PFSK-1 (cell line): ENCODE measurements at regions not wholly inside any gene's neighbourhood (a gene's known extent, or its start where the extent isn't known, plus 50 kb on each side); places are given as distances from the start of the nearest gene placed in this dataset.

ENCODE experiments used
- FOXP2 ChIP-seq: optimal IDR thresholded peaks from 2 replicates; pipeline ENCODE3; 2011; ENCODE audit warnings: borderline replicate concordance, control low read depth, inconsistent platforms; ENCODE audit not compliant: insufficient read depth; ENCODE audit errors: extremely low read length, extremely low read depth
- TAF1 ChIP-seq: IDR thresholded peaks from 2 replicates; pipeline ENCODE4 v1.6.1; 2012; ENCODE audit warnings: low read length, control low read depth, borderline replicate concordance; ENCODE audit not compliant: insufficient read depth
- TF ChIP-seq, protein P1 (sequence below), 2 experiments: IDR thresholded peaks; 2 replicates each; pipeline versions ENCODE4 v1.6.1 to v1.8.0; 2011 to 2012; ENCODE audit warnings: low read depth in 2 of 2, low read length in 2 of 2, control low read depth in 1 of 2, inconsistent platforms in 1 of 2, mild to moderate bottlenecking in 1 of 2, moderate library complexity in 1 of 2; ENCODE audit not compliant: insufficient read depth in 1 of 2

- TF ChIP-seq TAF1 (no peak), FOXP2 (no peak)
- TF ChIP-seq, protein P1, sequence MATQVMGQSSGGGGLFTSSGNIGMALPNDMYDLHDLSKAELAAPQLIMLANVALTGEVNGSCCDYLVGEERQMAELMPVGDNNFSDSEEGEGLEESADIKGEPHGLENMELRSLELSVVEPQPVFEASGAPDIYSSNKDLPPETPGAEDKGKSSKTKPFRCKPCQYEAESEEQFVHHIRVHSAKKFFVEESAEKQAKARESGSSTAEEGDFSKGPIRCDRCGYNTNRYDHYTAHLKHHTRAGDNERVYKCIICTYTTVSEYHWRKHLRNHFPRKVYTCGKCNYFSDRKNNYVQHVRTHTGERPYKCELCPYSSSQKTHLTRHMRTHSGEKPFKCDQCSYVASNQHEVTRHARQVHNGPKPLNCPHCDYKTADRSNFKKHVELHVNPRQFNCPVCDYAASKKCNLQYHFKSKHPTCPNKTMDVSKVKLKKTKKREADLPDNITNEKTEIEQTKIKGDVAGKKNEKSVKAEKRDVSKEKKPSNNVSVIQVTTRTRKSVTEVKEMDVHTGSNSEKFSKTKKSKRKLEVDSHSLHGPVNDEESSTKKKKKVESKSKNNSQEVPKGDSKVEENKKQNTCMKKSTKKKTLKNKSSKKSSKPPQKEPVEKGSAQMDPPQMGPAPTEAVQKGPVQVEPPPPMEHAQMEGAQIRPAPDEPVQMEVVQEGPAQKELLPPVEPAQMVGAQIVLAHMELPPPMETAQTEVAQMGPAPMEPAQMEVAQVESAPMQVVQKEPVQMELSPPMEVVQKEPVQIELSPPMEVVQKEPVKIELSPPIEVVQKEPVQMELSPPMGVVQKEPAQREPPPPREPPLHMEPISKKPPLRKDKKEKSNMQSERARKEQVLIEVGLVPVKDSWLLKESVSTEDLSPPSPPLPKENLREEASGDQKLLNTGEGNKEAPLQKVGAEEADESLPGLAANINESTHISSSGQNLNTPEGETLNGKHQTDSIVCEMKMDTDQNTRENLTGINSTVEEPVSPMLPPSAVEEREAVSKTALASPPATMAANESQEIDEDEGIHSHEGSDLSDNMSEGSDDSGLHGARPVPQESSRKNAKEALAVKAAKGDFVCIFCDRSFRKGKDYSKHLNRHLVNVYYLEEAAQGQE (IDR thresholded peaks at IDR 0.05; ENCODE audit: insufficient read depth in 1 of 2, low read depth in 2 of 2, low read length in 2 of 2): no peak
Observed at GRCh38 chr10:29929006-29929405, 130.4 kb downstream of the JCAD start.
